ENCODE measurements at regions not wholly inside any gene's neighbourhood (a gene's known extent, or its start where the extent isn't known, plus 50 kb on each side); places are given as distances from the start of the nearest gene placed in this dataset.

DNA sequence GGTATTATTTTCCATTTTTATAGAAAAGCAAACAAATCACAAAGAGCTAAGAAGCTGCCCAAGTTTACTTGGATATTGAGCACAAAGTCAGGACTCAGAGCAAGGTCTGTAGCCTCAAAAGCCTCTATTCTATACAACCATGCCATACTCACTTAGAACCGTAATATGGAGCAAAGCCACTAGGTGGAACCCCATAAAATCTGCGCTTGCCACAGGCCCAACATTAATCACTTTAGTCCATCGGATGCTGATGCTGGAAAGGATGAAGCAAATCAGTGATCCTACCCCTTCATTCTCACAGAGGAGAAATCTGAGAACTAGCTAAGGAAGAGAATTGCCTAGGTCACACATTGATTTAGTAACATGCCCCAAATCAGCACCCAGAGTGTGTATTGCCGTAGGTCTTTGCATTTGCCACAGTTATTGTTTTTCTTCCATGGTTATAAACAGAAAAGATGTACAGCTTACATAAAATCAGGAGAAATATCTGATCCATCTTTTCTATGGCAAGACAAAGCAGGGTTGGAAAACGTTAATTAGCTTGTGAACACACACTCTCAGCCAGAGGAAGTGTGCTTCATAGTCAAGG lies 56.7 kb upstream of the RAB38 start:
- FAIRE-seq (no peak), ATAC-seq (peak; percentile 94), DNase-seq (ENCODE audit: low spot score) (peak; percentile 13)
- no peak overlapping the region for H2AFZ ChIP-seq (ENCODE audit: low read length)
- TF ChIP-seq, protein P1, sequence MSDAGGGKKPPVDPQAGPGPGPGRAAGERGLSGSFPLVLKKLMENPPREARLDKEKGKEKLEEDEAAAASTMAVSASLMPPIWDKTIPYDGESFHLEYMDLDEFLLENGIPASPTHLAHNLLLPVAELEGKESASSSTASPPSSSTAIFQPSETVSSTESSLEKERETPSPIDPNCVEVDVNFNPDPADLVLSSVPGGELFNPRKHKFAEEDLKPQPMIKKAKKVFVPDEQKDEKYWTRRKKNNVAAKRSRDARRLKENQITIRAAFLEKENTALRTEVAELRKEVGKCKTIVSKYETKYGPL (CRISPR knock-in tag; IDR thresholded peaks at IDR 0.05) = no peak
- TF ChIP-seq STAG1 (CRISPR knock-in tag; IDR thresholded peaks at IDR 0.05) (peak; percentile 54), SMC3 (IDR thresholded peaks at IDR 0.05; ENCODE audit: low read length) (peak; percentile 44; the same call in 1 of the 2 replicates)
- TF ChIP-seq, protein P2, sequence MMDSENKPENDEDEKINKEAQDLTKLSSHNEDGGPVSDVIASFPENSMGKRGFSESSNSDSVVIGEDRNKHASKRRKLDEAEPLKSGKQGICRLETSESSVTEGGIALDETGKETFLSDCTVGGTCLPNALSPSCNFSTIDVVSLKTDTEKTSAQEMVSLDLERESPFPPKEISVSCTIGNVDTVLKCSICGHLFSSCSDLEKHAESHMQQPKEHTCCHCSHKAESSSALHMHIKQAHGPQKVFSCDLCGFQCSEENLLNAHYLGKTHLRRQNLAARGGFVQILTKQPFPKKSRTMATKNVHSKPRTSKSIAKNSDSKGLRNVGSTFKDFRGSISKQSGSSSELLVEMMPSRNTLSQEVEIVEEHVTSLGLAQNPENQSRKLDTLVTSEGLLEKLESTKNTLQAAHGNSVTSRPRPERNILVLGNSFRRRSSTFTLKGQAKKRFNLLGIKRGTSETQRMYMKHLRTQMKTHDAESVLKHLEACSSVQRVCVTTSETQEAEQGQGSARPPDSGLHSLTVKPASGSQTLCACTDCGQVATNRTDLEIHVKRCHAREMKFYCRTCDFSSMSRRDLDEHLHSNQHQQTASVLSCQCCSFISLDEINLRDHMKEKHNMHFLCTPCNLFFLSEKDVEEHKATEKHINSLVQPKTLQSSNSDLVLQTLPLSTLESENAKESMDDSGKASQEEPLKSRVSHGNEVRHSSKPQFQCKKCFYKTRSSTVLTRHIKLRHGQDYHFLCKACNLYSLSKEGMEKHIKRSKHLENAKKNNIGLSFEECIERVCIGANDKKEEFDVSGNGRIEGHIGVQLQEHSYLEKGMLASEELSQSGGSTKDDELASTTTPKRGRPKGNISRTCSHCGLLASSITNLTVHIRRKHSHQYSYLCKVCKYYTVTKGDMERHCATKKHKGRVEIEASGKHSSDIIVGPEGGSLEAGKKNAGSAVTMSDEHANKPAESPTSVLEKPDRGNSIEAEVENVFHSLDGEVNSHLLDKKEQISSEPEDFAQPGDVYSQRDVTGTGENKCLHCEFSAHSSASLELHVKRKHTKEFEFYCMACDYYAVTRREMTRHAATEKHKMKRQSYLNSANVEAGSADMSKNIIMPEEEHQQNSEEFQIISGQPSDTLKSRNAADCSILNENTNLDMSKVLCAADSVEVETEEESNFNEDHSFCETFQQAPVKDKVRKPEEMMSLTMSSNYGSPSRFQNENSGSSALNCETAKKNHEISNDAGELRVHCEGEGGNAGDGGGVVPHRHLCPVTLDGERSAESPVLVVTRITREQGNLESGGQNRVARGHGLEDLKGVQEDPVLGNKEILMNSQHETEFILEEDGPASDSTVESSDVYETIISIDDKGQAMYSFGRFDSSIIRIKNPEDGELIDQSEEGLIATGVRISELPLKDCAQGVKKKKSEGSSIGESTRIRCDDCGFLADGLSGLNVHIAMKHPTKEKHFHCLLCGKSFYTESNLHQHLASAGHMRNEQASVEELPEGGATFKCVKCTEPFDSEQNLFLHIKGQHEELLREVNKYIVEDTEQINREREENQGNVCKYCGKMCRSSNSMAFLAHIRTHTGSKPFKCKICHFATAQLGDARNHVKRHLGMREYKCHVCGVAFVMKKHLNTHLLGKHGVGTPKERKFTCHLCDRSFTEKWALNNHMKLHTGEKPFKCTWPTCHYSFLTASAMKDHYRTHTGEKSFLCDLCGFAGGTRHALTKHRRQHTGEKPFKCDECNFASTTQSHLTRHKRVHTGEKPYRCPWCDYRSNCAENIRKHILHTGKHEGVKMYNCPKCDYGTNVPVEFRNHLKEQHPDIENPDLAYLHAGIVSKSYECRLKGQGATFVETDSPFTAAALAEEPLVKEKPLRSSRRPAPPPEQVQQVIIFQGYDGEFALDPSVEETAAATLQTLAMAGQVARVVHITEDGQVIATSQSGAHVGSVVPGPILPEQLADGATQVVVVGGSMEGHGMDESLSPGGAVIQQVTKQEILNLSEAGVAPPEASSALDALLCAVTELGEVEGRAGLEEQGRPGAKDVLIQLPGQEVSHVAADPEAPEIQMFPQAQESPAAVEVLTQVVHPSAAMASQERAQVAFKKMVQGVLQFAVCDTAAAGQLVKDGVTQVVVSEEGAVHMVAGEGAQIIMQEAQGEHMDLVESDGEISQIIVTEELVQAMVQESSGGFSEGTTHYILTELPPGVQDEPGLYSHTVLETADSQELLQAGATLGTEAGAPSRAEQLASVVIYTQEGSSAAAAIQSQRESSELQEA (CRISPR knock-in tag; IDR thresholded peaks at IDR 0.05; ENCODE audit: not compliant biosample characterization) = no peak
- TF ChIP-seq, protein P3, sequence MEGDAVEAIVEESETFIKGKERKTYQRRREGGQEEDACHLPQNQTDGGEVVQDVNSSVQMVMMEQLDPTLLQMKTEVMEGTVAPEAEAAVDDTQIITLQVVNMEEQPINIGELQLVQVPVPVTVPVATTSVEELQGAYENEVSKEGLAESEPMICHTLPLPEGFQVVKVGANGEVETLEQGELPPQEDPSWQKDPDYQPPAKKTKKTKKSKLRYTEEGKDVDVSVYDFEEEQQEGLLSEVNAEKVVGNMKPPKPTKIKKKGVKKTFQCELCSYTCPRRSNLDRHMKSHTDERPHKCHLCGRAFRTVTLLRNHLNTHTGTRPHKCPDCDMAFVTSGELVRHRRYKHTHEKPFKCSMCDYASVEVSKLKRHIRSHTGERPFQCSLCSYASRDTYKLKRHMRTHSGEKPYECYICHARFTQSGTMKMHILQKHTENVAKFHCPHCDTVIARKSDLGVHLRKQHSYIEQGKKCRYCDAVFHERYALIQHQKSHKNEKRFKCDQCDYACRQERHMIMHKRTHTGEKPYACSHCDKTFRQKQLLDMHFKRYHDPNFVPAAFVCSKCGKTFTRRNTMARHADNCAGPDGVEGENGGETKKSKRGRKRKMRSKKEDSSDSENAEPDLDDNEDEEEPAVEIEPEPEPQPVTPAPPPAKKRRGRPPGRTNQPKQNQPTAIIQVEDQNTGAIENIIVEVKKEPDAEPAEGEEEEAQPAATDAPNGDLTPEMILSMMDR (CRISPR knock-in tag; IDR thresholded peaks at IDR 0.05) = peak; percentile 55
- H3K9me3 ChIP-seq (ENCODE audit: low read length) = peaks cover 23% of the 10 kb centered on the region; the same call in 1 of the 2 replicates
- no peaks in the 10 kb centered on the region for H3K27me3 ChIP-seq (ENCODE audit: control insufficient read depth in 1 of 2, insufficient read depth in 2 of 2, low read length in 2 of 2)
- no peaks in the 10 kb centered on the region for H4K20me1 ChIP-seq (ENCODE audit: insufficient read depth, low read length)
- no peak overlapping the region for H3K27ac ChIP-seq (ENCODE audit: extremely low read length, insufficient read depth, low read length)
- POLR2A ChIA-PET = no interaction called here
- no peak overlapping the region for H3K9ac ChIP-seq (ENCODE audit: insufficient read depth, low read depth, low read length)
- no peak overlapping the region for H3K4me2 ChIP-seq (ENCODE audit: low read depth, low read length)
- CTCF ChIA-PET (ENCODE audit: low intra/inter-chr PET ratio, low total read pairs) = interaction anchor here (1.6 kb wide), 1 partner anchor 312 kb away, joined by 11 read pairs; no protein-coding TSS in a partner anchor
- no peaks in the 10 kb centered on the region for H3K4me1 ChIP-seq (ENCODE audit: insufficient read depth, low read length)
- in situ Hi-C loops (cut with HindIII; ENCODE audit: extremely low pct_ligation_motif_present, low pct_unique_long_range_greater_than_20kb) = loop anchor here (10.0 kb wide), 1 partner anchor 313 kb away; no protein-coding TSS in a partner anchor
- H3K79me2 ChIP-seq (ENCODE audit: insufficient read depth, low read length) = no peaks in the 10 kb centered on the region
- H3K4me3 ChIP-seq (replicated peaks in 1 of 3; ENCODE audit: insufficient read depth in 1 of 3, low read depth in 2 of 3, low read length in 3 of 3) = no peak overlapping the region
- no peaks in the 10 kb centered on the region for H3K36me3 ChIP-seq (replicated peaks in 1 of 2; ENCODE audit: control insufficient read depth in 1 of 2, insufficient read depth in 2 of 2, low read length in 2 of 2)
- intact Hi-C loops (cut with micrococcal nuclease; ENCODE audit: unreplicated experiment) = loop anchor here (1.0 to 5.0 kb wide), 2 partner anchors 312 to 660 kb away; no protein-coding TSS in a partner anchor
- BruUV-seq (replicated peaks) = no TSS peak
- whole genome bisulfite sequencing (ENCODE audit: low lambda C conversion rate) = 13% methylated on average over 5 of the region's 5 CpGs
